HUES48 (cell line): ENCODE measurements at regions not wholly inside any gene's neighbourhood (a gene's known extent, or its start where the extent isn't known, plus 50 kb on each side); places are given as distances from the start of the nearest gene placed in this dataset.

Source experiments
- H3K27ac ChIP-seq: one replicate; pipeline ENCODE4 v1.7.0; 2013; ENCODE audit warnings: low read depth, low read length, inconsistent platforms
- H3K27me3 ChIP-seq: 2 replicates; pipeline ENCODE4 v1.6.1; 2013; ENCODE audit warnings: mild to moderate bottlenecking, low read length; ENCODE audit not compliant: control insufficient read depth, insufficient read depth
- H3K36me3 ChIP-seq: 2 replicates; pipeline ENCODE4 v1.6.1; 2013; ENCODE audit warnings: low read length; ENCODE audit not compliant: control insufficient read depth, insufficient read depth
- H3K4me1 ChIP-seq: 2 replicates; pipeline ENCODE4 v1.6.1; 2013; ENCODE audit warnings: mild to moderate bottlenecking, low read length; ENCODE audit not compliant: control insufficient read depth, insufficient read depth
- H3K4me3 ChIP-seq: 2 replicates; pipeline ENCODE4 v1.5.1; 2013; ENCODE audit warnings: mild to moderate bottlenecking, low read depth, low read length
- H3K9ac ChIP-seq: 2 replicates; pipeline ENCODE4 v1.6.1; 2013; ENCODE audit warnings: mild to moderate bottlenecking, low read depth, low read length, moderate library complexity
- H3K9me3 ChIP-seq: 2 replicates; pipeline ENCODE4 v1.6.1; 2013; ENCODE audit warnings: low read length; ENCODE audit not compliant: control insufficient read depth, insufficient read depth

- no peak overlapping the region for H3K4me3 ChIP-seq
- H3K27me3 ChIP-seq, result no peaks in the 10 kb centered on the region
- no peak overlapping the region for H3K27ac ChIP-seq
- H3K9me3 ChIP-seq, result peaks cover 29% of the 10 kb centered on the region
- no peak overlapping the region for H3K9ac ChIP-seq
- no peaks in the 10 kb centered on the region for H3K36me3 ChIP-seq
- no peaks in the 10 kb centered on the region for H3K4me1 ChIP-seq
Measured at GRCh38 chr11:81990659-81991443, 742.8 kb downstream of the FAM181B start.

- no peaks in the 10 kb centered on the region for H3K27me3 ChIP-seq
- peaks cover 29% of the 10 kb centered on the region for H3K9me3 ChIP-seq
- no peak overlapping the region for H3K27ac ChIP-seq
- no peaks in the 10 kb centered on the region for H3K4me1 ChIP-seq
- no peaks in the 10 kb centered on the region for H3K36me3 ChIP-seq
- H3K9ac ChIP-seq, result no peak overlapping the region
- H3K4me3 ChIP-seq, result no peak overlapping the region
Measured at GRCh38 chr11:81989093-81989492, 744.6 kb downstream of the FAM181B start.

DNA sequence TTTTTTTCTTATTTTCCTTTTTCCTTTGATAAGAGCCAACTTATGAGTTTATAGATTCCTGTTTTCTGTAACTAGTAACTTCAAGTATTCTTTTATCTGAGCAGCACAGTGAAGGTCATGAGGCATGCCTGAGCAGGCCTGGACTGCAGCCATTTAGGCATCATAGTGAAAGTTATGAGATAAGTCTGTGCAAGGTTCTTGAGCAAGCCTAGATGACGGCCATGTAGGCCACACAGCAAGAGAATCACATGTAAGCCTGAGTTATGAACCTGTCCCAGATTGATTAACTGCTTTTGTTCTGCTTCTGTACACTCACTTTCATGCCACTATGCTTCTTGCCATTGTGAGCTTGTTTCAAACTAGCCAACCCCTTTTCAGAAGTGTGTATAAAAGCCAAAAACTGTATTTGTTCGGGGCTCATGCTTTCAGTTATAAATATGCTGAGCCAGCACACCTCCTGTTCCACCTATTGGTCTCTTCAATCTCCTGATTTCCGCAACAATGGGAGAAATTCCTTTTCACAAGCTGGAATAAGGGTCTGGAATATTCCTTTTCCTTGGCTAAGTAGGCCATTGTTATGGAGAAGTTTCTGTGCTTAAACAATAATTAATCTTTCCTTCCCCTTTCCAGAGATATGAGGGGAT lies 745.7 kb downstream of the FAM181B start:
- Histone ChIP-seq H3K9me3 (peaks cover 29% of the 10 kb centered on the region), H3K4me3 (no peak overlapping the region; the same call in 1 of the 2 replicates), H3K27me3 (no peaks in the 10 kb centered on the region), H3K4me1 (no peaks in the 10 kb centered on the region), H3K9ac (no peak overlapping the region), H3K36me3 (no peaks in the 10 kb centered on the region), H3K27ac (no peak overlapping the region)

- Histone ChIP-seq H3K9me3 (peaks cover 27% of the 10 kb centered on the region), H3K36me3 (no peaks in the 10 kb centered on the region), H3K4me3 (no peak overlapping the region), H3K27me3 (no peaks in the 10 kb centered on the region), H3K27ac (no peak overlapping the region), H3K9ac (no peak overlapping the region), H3K4me1 (no peaks in the 10 kb centered on the region)
Measured at GRCh38 chr11:81986556-81987161, 747.0 kb downstream of the FAM181B start.

DNA sequence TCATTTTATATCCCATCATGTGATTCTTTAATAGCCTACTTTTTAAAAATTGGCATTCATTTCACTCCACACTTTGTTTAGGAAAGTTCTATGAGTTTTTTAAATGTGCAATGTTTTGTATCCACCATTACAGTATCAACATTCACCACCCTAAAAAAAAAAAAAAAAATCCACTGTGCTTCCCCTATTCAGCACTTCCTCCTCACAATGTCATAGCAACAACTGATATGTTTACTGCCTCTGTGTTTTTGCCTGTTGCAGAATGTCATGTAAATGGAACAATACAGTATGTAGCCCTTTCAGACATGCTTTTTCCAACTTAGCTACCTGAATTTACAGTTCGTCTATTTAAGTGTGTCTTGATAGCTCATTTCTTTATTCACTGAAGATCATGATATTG lies 754.2 kb downstream of the FAM181B start:
- Histone ChIP-seq H3K27ac (no peak overlapping the region), H3K9ac (no peak overlapping the region), H3K4me3 (no peak overlapping the region), H3K27me3 (no peaks in the 10 kb centered on the region), H3K36me3 (no peaks in the 10 kb centered on the region), H3K4me1 (no peaks in the 10 kb centered on the region), H3K9me3 (no peaks in the 10 kb centered on the region; the same call in 1 of the 2 replicates)

DNA sequence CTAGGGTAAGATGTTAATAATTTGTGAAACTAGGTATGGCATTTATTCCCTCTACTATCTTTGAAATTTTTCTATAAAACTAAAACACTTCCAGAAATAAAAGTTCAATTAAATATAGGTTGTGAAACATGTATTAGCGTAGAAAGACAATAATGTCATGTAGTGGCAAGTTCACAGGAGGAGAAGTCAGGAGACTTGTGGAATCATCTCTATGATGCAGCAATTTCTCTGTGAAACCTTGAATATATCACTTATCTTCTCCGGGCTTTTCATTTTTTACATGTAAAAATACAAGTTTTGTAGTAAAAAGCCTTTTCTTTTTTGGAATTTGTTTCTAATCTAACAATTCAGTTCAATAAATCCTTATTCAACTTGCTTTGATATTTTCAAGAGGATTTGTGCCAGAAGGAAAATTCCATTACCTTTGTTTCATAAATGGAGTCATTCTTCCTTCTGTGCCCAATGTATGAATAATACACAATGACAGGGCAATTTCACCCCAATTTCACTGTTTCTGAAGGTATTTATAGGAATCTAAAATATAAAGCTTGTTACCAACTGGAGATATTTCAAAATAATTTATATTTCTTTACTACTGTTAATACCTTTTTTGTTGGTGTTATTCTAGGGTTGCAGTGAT lies 758.3 kb downstream of the FAM181B start:
- Histone ChIP-seq H3K36me3 (no peaks in the 10 kb centered on the region), H3K4me3 (no peak overlapping the region), H3K9ac (no peak overlapping the region), H3K4me1 (no peaks in the 10 kb centered on the region), H3K27ac (no peak overlapping the region), H3K9me3 (no peaks in the 10 kb centered on the region; the same call in 1 of the 2 replicates), H3K27me3 (no peaks in the 10 kb centered on the region)

- H3K36me3 ChIP-seq, result no peaks in the 10 kb centered on the region
- H3K27me3 ChIP-seq, result no peaks in the 10 kb centered on the region
- no peaks in the 10 kb centered on the region for H3K4me1 ChIP-seq
- no peaks in the 10 kb centered on the region for H3K9me3 ChIP-seq
- H3K4me3 ChIP-seq, result no peak overlapping the region
- no peak overlapping the region for H3K9ac ChIP-seq
- no peak overlapping the region for H3K27ac ChIP-seq
Measured at GRCh38 chr11:81970886-81971285, 762.8 kb downstream of the FAM181B start.

- H3K27ac ChIP-seq, result no peak overlapping the region
- no peak overlapping the region for H3K9ac ChIP-seq
- no peak overlapping the region for H3K4me3 ChIP-seq
- H3K9me3 ChIP-seq, result no peaks in the 10 kb centered on the region
- H3K36me3 ChIP-seq, result no peaks in the 10 kb centered on the region
- H3K4me1 ChIP-seq, result no peaks in the 10 kb centered on the region
- H3K27me3 ChIP-seq, result no peaks in the 10 kb centered on the region
Measured at GRCh38 chr11:81967242-81967641, 766.4 kb downstream of the FAM181B start.

GRCh38 chr11:81966340-81966739 lies 767.3 kb downstream of the FAM181B start:
- no peak overlapping the region for H3K9ac ChIP-seq
- no peaks in the 10 kb centered on the region for H3K27me3 ChIP-seq
- H3K27ac ChIP-seq, result no peak overlapping the region
- no peaks in the 10 kb centered on the region for H3K36me3 ChIP-seq
- H3K9me3 ChIP-seq, result no peaks in the 10 kb centered on the region
- H3K4me1 ChIP-seq, result no peaks in the 10 kb centered on the region
- no peak overlapping the region for H3K4me3 ChIP-seq

DNA sequence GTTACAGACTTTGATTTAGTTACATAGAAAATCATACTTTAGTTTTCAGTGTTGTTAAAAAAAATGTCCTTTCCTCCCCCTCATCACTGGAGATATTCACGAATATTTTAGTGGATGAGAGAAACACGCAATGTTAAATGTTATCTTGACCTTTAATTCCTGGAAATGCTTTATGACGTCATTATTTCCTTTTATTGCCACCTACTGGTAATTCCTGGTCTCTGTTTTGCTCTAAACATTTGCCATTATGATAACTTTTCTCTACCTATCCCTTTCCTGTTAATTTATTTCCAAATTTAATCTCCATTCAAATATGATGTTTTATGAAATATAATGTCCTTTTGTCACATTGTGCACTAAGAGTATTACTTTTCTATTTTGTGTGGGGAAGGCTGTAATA lies 770.6 kb downstream of the FAM181B start:
- no peak overlapping the region for H3K27ac ChIP-seq
- no peak overlapping the region for H3K4me3 ChIP-seq
- no peaks in the 10 kb centered on the region for H3K9me3 ChIP-seq
- H3K4me1 ChIP-seq, result no peaks in the 10 kb centered on the region
- no peaks in the 10 kb centered on the region for H3K27me3 ChIP-seq
- H3K9ac ChIP-seq, result no peak overlapping the region
- H3K36me3 ChIP-seq, result no peaks in the 10 kb centered on the region

GRCh38 chr11:81960443-81960842 lies 773.2 kb downstream of the FAM181B start:
- Histone ChIP-seq H3K4me3 (no peak overlapping the region), H3K9ac (no peak overlapping the region), H3K4me1 (no peaks in the 10 kb centered on the region), H3K27me3 (no peaks in the 10 kb centered on the region), H3K9me3 (0 out of 2 replicates have a peak, but pooled peaks cover 2% of the 10 kb centered on the region), H3K27ac (no peak overlapping the region), H3K36me3 (no peaks in the 10 kb centered on the region)
